ENCODE measurements at regions not wholly inside any gene's neighbourhood (a gene's known extent, or its start where the extent isn't known, plus 50 kb on each side); places are given as distances from the start of the nearest gene placed in this dataset.

GRCh38 chrX:44470816-44471215 lies 71.8 kb downstream of the FUNDC1 start:
- TF ChIP-seq CTCF (IDR thresholded peaks at IDR 0.05) (no peak), POLR2A (IDR thresholded peaks at IDR 0.05) (no peak)

All from right lobe of liver (tissue), 4 donors.